ENCODE measurements at regions not wholly inside any gene's neighbourhood (a gene's known extent, or its start where the extent isn't known, plus 50 kb on each side); places are given as distances from the start of the nearest gene placed in this dataset.

DNA sequence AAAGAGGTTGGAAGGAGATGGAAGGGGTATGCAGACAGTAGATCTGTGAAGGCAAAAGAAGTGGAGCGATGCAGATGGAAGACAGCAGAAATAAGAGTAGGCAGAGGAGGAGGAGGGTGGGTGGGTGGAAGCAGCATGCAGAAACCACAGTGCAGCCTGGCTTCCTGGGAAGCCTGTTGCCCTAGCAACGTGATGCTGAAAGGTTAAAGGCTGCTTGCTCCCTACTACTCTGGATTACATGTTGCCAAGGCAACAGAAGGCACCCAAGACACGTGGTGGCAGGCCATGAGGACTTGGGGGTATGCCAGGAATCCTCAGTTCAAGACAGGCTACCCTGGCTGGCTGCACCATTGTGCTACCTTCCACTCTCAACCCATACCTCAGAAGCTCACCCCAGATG, 129.6 kb downstream of the GRIN2B start:
- H3K4me3 ChIP-seq (ENCODE audit: low read depth in 1 of 5, low read length in 5 of 5): no peak overlapping the region

GRCh38 chr12:13849456-13849855, 131.9 kb downstream of the GRIN2B start:
- Histone ChIP-seq H3K27ac (ENCODE audit: low read depth, low read length) (no peak overlapping the region), H3K4me1 (ENCODE audit: control insufficient read depth in 5 of 5, insufficient read depth in 5 of 5, low read length in 5 of 5) (peaks cover 0 to 16% (median 3%) of the 10 kb centered on the region in 5 donors), H3K9ac (ENCODE audit: low read length in 5 of 5) (no peak overlapping the region), H3K4me3 (ENCODE audit: low read depth in 1 of 5, low read length in 5 of 5) (no peak overlapping the region), H3K9me3 (ENCODE audit: control insufficient read depth in 5 of 5, low read length in 5 of 5) (no peaks in the 10 kb centered on the region), H3K36me3 (ENCODE audit: control insufficient read depth in 5 of 5, insufficient read depth in 5 of 5, low read length in 5 of 5) (no peaks in the 10 kb centered on the region), H3K27me3 (ENCODE audit: control insufficient read depth in 5 of 5, insufficient read depth in 4 of 5, low read length in 5 of 5) (no peaks in the 10 kb centered on the region)

More for the DNA sequence above, 129.6 kb downstream of the GRIN2B start:
- H3K9ac ChIP-seq (ENCODE audit: low read length in 5 of 5): no peak overlapping the region
- no peaks in the 10 kb centered on the region for H3K27me3 ChIP-seq (ENCODE audit: control insufficient read depth in 5 of 5, insufficient read depth in 4 of 5, low read length in 5 of 5)
- H3K27ac ChIP-seq (ENCODE audit: low read depth, low read length): no peak overlapping the region
- peaks cover 0 to 16% (median 3%) of the 10 kb centered on the region in 5 donors for H3K4me1 ChIP-seq (ENCODE audit: control insufficient read depth in 5 of 5, insufficient read depth in 5 of 5, low read length in 5 of 5)
- no peaks in the 10 kb centered on the region for H3K36me3 ChIP-seq (ENCODE audit: control insufficient read depth in 5 of 5, insufficient read depth in 5 of 5, low read length in 5 of 5)
- no peaks in the 10 kb centered on the region for H3K9me3 ChIP-seq (ENCODE audit: control insufficient read depth in 5 of 5, low read length in 5 of 5)

- no peaks in the 10 kb centered on the region for H3K27me3 ChIP-seq (ENCODE audit: control insufficient read depth in 5 of 5, insufficient read depth in 4 of 5, low read length in 5 of 5)
- H3K36me3 ChIP-seq (ENCODE audit: control insufficient read depth in 5 of 5, insufficient read depth in 5 of 5, low read length in 5 of 5): no peaks in the 10 kb centered on the region
- H3K9me3 ChIP-seq (ENCODE audit: control insufficient read depth in 5 of 5, low read length in 5 of 5): no peaks in the 10 kb centered on the region
- no peak overlapping the region for H3K9ac ChIP-seq (ENCODE audit: low read length in 5 of 5)
- H3K4me1 ChIP-seq (ENCODE audit: control insufficient read depth in 5 of 5, insufficient read depth in 5 of 5, low read length in 5 of 5): peaks cover 0 to under 1% (median 0%) of the 10 kb centered on the region in 5 donors
- no peak overlapping the region for H3K4me3 ChIP-seq (ENCODE audit: low read depth in 1 of 5, low read length in 5 of 5)
- no peak overlapping the region for H3K27ac ChIP-seq (ENCODE audit: low read depth, low read length)
Measured at GRCh38 chr12:13843841-13844240, 137.6 kb downstream of the GRIN2B start.

DNA sequence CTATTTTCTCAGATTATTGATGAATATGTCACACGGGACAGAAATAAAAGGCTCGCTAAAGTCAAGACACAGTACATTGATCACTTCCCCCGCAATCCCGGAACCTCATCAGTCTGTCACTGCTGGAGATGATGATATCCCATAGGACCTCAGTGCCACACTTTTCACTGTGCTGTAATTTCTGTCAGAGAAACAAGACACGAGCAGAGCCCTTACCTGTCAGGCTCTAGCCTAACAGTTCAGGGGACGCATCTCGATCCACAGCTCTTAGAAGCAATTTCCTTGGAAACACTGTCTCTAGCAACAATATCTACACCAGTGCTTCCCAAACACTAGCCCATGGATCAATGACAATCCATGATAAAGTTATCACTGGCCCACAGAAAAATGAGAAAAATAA, 140.0 kb downstream of the GRIN2B start:
- Histone ChIP-seq H3K9me3 (ENCODE audit: control insufficient read depth in 5 of 5, low read length in 5 of 5) (no peaks in the 10 kb centered on the region), H3K4me1 (ENCODE audit: control insufficient read depth in 5 of 5, insufficient read depth in 5 of 5, low read length in 5 of 5) (no peaks in the 10 kb centered on the region), H3K27ac (ENCODE audit: low read depth, low read length) (no peak overlapping the region), H3K36me3 (ENCODE audit: control insufficient read depth in 5 of 5, insufficient read depth in 5 of 5, low read length in 5 of 5) (no peaks in the 10 kb centered on the region), H3K4me3 (ENCODE audit: low read depth in 1 of 5, low read length in 5 of 5) (no peak overlapping the region), H3K27me3 (ENCODE audit: control insufficient read depth in 5 of 5, insufficient read depth in 4 of 5, low read length in 5 of 5) (no peaks in the 10 kb centered on the region), H3K9ac (ENCODE audit: low read length in 5 of 5) (no peak overlapping the region)

DNA sequence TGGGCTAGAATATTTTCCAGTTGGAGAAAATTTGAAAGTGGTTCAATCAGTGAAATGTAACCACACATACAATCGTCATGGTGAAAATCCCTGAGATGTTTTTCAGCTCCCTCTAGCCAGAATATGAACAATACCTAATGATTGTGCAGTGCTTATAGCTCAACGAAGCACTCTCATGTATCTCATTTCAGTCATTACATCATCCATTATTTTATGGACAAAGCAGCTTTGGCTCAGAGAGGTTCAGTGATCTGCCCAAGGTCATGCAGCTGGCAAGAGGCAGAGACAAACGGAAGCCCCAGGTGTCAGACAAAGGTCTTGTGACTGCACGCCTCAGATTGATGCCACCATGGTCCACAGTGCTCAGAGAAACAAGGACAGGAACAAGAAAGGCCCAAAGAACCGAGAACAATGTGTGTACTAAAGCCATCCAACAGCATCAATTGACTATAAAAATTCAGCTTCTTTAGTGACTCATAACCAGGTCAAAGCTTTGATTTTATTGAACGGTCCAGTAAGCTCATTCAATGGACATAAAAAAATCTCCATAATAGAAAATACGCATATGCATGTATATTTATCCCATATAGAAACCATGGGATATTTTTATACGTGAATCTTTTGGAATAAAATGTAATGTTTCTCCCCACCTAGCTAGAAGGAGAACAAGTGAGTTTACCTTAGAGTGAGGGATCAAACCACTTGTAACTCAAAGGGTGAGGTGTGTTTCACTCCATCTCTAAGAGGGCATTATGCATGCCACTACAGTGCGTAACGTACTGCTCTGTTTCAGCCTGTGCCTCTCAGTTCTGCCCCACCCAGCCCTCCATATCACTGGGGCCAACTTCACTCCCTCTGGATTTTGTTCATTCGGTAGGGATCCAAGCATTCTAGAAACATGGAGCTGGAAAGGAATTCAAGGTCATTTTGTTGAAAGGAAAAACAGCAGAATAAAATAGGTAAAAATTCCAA, 141.8 kb downstream of the GRIN2B start:
- no peak overlapping the region for H3K9ac ChIP-seq (ENCODE audit: low read length in 5 of 5)
- no peak overlapping the region for H3K27ac ChIP-seq (ENCODE audit: low read depth, low read length)
- H3K4me3 ChIP-seq (ENCODE audit: low read depth in 1 of 5, low read length in 5 of 5): no peak overlapping the region
- H3K4me1 ChIP-seq (ENCODE audit: control insufficient read depth in 5 of 5, insufficient read depth in 5 of 5, low read length in 5 of 5): no peaks in the 10 kb centered on the region
- H3K27me3 ChIP-seq (ENCODE audit: control insufficient read depth in 5 of 5, insufficient read depth in 4 of 5, low read length in 5 of 5): no peaks in the 10 kb centered on the region
- H3K9me3 ChIP-seq (ENCODE audit: control insufficient read depth in 5 of 5, low read length in 5 of 5): no peaks in the 10 kb centered on the region
- H3K36me3 ChIP-seq (ENCODE audit: control insufficient read depth in 5 of 5, insufficient read depth in 5 of 5, low read length in 5 of 5): no peaks in the 10 kb centered on the region

DNA sequence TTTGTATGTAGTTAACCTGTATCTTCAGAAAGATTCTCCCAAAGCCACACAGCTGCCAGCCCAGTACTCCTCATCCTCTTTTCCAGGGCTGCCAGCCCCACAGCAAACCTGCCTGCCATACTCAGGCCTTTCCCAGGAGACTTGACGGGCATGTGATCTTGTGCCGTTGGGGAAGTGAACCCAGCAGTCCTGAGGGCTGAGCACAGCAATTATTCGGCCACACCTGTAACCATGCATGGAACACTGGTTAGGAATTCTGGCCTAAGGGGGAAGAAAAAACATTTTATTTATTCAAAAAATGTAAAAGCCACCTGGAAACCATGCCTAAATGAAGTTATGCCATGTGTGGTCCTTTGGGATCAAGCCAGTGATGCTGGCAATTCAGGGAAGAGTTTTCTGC, 145.3 kb downstream of the GRIN2B start:
- no peak overlapping the region for H3K27ac ChIP-seq (ENCODE audit: low read depth, low read length)

GRCh38 chr12:13835652-13836051, 145.8 kb downstream of the GRIN2B start:
- Histone ChIP-seq H3K36me3 (ENCODE audit: control insufficient read depth in 5 of 5, insufficient read depth in 5 of 5, low read length in 5 of 5) (no peaks in the 10 kb centered on the region), H3K9ac (ENCODE audit: low read length in 5 of 5) (no peak overlapping the region), H3K27ac (ENCODE audit: low read depth, low read length) (no peak overlapping the region), H3K27me3 (ENCODE audit: control insufficient read depth in 5 of 5, insufficient read depth in 4 of 5, low read length in 5 of 5) (no peaks in the 10 kb centered on the region), H3K9me3 (ENCODE audit: control insufficient read depth in 5 of 5, low read length in 5 of 5) (peaks cover 0 to 3% (median 0%) of the 10 kb centered on the region in 5 donors), H3K4me1 (ENCODE audit: control insufficient read depth in 5 of 5, insufficient read depth in 5 of 5, low read length in 5 of 5) (no peaks in the 10 kb centered on the region), H3K4me3 (ENCODE audit: low read depth in 1 of 5, low read length in 5 of 5) (no peak overlapping the region)

More for the DNA sequence above, 145.3 kb downstream of the GRIN2B start:
- Histone ChIP-seq H3K9ac (ENCODE audit: low read length in 5 of 5) (no peak overlapping the region), H3K9me3 (ENCODE audit: control insufficient read depth in 5 of 5, low read length in 5 of 5) (peaks cover 0 to 3% (median 0%) of the 10 kb centered on the region in 5 donors), H3K36me3 (ENCODE audit: control insufficient read depth in 5 of 5, insufficient read depth in 5 of 5, low read length in 5 of 5) (no peaks in the 10 kb centered on the region), H3K4me1 (ENCODE audit: control insufficient read depth in 5 of 5, insufficient read depth in 5 of 5, low read length in 5 of 5) (no peaks in the 10 kb centered on the region), H3K4me3 (ENCODE audit: low read depth in 1 of 5, low read length in 5 of 5) (no peak overlapping the region), H3K27me3 (ENCODE audit: control insufficient read depth in 5 of 5, insufficient read depth in 4 of 5, low read length in 5 of 5) (no peaks in the 10 kb centered on the region)

DNA sequence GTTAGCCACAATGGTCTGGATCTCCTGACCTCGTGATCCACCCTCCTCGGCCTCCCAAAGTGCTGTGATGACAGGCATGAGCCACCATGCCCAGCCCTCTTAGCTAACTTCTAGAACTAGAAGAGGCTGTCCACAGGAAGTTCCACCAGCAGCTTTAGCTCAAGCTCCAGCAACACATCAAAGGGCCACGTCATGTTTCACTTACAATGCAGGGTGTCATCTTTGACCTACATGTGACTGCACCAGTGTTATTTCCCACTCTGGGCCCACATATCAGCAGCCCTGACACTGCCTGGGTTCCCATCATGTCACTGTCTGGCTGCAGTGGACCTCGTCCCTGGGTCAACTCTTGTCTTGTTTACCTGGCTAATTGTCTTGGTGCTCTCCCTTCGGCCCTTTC, 147.2 kb downstream of the GRIN2B start:
- Histone ChIP-seq H3K27ac (ENCODE audit: low read depth, low read length) (no peak overlapping the region), H3K9me3 (ENCODE audit: control insufficient read depth in 5 of 5, low read length in 5 of 5) (peaks cover 0 to 3% (median 0%) of the 10 kb centered on the region in 5 donors), H3K4me1 (ENCODE audit: control insufficient read depth in 5 of 5, insufficient read depth in 5 of 5, low read length in 5 of 5) (no peaks in the 10 kb centered on the region), H3K9ac (ENCODE audit: low read length in 5 of 5) (no peak overlapping the region), H3K27me3 (ENCODE audit: control insufficient read depth in 5 of 5, insufficient read depth in 4 of 5, low read length in 5 of 5) (no peaks in the 10 kb centered on the region), H3K4me3 (ENCODE audit: low read depth in 1 of 5, low read length in 5 of 5) (no peak overlapping the region), H3K36me3 (ENCODE audit: control insufficient read depth in 5 of 5, insufficient read depth in 5 of 5, low read length in 5 of 5) (no peaks in the 10 kb centered on the region)

- no peaks in the 10 kb centered on the region for H3K36me3 ChIP-seq (ENCODE audit: control insufficient read depth in 5 of 5, insufficient read depth in 5 of 5, low read length in 5 of 5)
- no peaks in the 10 kb centered on the region for H3K27me3 ChIP-seq (ENCODE audit: control insufficient read depth in 5 of 5, insufficient read depth in 4 of 5, low read length in 5 of 5)
- H3K9me3 ChIP-seq (ENCODE audit: control insufficient read depth in 5 of 5, low read length in 5 of 5): no peaks in the 10 kb centered on the region
- H3K4me1 ChIP-seq (ENCODE audit: control insufficient read depth in 5 of 5, insufficient read depth in 5 of 5, low read length in 5 of 5): no peaks in the 10 kb centered on the region
- H3K4me3 ChIP-seq (ENCODE audit: low read depth in 1 of 5, low read length in 5 of 5): no peak overlapping the region
- H3K27ac ChIP-seq (ENCODE audit: low read depth, low read length): no peak overlapping the region
- H3K9ac ChIP-seq (ENCODE audit: low read length in 5 of 5): no peak overlapping the region
Measured at GRCh38 chr12:13817131-13817530, 164.3 kb downstream of the GRIN2B start.

DNA sequence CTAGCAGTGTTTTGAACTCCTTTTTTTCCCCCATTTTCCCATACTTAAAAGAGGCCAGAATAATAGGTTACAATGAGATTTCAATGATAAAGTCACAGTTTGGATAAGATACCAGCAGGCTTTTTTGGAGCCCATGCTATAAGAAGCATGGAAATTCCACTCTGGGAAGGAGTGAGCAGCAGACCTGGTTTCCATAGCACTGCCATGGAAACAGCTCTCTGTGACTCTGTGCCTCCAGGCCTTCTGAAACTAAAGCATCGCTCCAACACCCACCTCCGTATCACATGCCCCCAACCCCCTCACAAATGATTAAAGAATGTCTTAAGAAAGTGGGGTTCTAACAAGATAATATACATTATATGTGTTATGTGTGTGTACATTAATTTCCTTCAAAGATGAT, 165.0 kb downstream of the GRIN2B start:
- Histone ChIP-seq H3K36me3 (ENCODE audit: control insufficient read depth in 5 of 5, insufficient read depth in 5 of 5, low read length in 5 of 5) (no peaks in the 10 kb centered on the region), H3K9ac (ENCODE audit: low read length in 5 of 5) (no peak overlapping the region), H3K9me3 (ENCODE audit: control insufficient read depth in 5 of 5, low read length in 5 of 5) (no peaks in the 10 kb centered on the region), H3K27ac (ENCODE audit: low read depth, low read length) (no peak overlapping the region), H3K4me1 (ENCODE audit: control insufficient read depth in 5 of 5, insufficient read depth in 5 of 5, low read length in 5 of 5) (peaks cover 0 to 4% (median 0%) of the 10 kb centered on the region in 5 donors), H3K4me3 (ENCODE audit: low read depth in 1 of 5, low read length in 5 of 5) (no peak overlapping the region), H3K27me3 (ENCODE audit: control insufficient read depth in 5 of 5, insufficient read depth in 4 of 5, low read length in 5 of 5) (no peaks in the 10 kb centered on the region)

Measured in subcutaneous abdominal adipose tissue (tissue), 5 donors.